ENCODE measurements at regions not wholly inside any gene's neighbourhood (a gene's known extent, or its start where the extent isn't known, plus 50 kb on each side); places are given as distances from the start of the nearest gene placed in this dataset.

DNA sequence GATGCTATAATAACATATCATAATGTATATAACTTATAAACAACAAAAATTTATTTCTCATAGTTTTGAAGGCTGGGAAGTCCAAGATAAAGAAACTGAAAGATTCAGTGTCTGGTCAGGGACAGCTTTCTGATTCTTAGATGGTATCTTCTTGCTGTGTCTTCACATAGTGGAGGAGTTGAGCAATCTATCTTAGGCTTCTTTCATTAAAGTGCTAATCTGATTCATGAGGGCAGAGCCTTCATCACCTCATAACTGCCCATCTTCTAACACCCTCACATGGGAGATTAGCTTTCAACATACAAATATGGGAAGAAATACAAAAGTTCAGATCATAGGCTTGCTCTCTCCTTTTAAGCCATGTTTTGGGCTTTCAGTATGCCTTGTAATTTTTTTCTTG is 774.8 kb upstream of the EPHA6 start (continued):
- TF ChIP-seq NR2C2 (CRISPR knock-in tag; IDR thresholded peaks at IDR 0.05): no peak
- no peak for TF ChIP-seq NR2C2 (tag; IDR thresholded peaks at IDR 0.05)
- TF ChIP-seq, protein P1, sequence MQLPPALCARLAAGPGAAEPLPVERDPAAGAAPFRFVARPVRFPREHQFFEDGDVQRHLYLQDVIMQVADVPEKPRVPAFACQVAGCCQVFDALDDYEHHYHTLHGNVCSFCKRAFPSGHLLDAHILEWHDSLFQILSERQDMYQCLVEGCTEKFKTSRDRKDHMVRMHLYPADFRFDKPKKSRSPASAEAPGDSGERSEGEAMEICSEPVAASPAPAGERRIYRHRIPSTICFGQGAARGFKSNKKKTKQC (CRISPR knock-in tag; IDR thresholded peaks at IDR 0.05): no peak
- no peak for TF ChIP-seq SREBF2 (CRISPR knock-in tag; IDR thresholded peaks at IDR 0.05)

DNA sequence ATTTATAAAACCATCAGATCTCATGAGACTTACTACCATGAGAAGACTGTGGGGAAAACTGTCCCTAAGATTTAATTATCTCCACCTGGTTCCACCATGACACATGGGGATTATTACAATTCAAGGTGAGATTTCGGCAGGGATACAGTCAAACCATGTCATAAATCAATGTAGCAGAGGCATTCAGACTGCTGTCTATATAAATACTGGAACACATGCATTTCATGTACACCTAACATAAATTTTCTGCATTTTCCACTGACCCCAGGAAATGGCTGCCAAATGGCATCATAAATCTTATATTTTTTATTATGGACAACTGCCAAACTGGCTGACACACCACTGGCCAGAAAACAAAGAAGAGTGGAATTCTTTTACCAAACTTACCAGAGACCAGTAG is 755.1 kb upstream of the EPHA6 start:
- Histone ChIP-seq H2AFZ (ENCODE audit: low read depth, low read length) (no peak overlapping the region), H3K36me3 (ENCODE audit: control insufficient read depth, insufficient read depth, low read length) (no peaks in the 10 kb centered on the region), H3K79me2 (ENCODE audit: control insufficient read depth, insufficient read depth, low read length) (no peaks in the 10 kb centered on the region), H3K27me3 (ENCODE audit: control insufficient read depth in 2 of 2, insufficient read depth in 2 of 2, low read length in 2 of 2) (no peaks in the 10 kb centered on the region), H3K4me3 (no peak overlapping the region), H3K27ac (ENCODE audit: extremely low read depth, low read depth, low read length) (no peak overlapping the region), H3K9me1 (ENCODE audit: control insufficient read depth, insufficient read depth, low read length) (no peaks in the 10 kb centered on the region), H4K20me1 (replicated peaks; ENCODE audit: control insufficient read depth, insufficient read depth, low read length) (no peaks in the 10 kb centered on the region), H3K4me1 (replicated peaks in 1 of 2; ENCODE audit: control insufficient read depth in 2 of 2, insufficient read depth in 2 of 2, low read length in 2 of 2) (no peaks in the 10 kb centered on the region), H3K9ac (ENCODE audit: insufficient read depth in 1 of 2, low read depth in 2 of 2, low read length in 2 of 2) (no peak overlapping the region), H3K4me2 (ENCODE audit: insufficient read depth, low read length) (no peak overlapping the region), H3K9me3 (replicated peaks; ENCODE audit: control insufficient read depth, insufficient read depth, low read depth, low read length) (no peaks in the 10 kb centered on the region)
- ATAC-seq: no peak
- CTCF ChIA-PET (ENCODE audit: low intra/inter-chr PET ratio): no interaction called here
- POLR2A ChIA-PET: no interaction called here
- intact Hi-C loops (cut with micrococcal nuclease) (no loop called here), in situ Hi-C loops (cut with MboI) (no loop called here)
- 0% methylated on average over 1 of the region's 1 CpG for WGBS (ENCODE audit: insufficient coverage, low coverage, missing lambda C conversion rate)
- no TSS peak for BruUV-seq (replicated peaks)
- DNase-seq (ENCODE audit: extremely low read depth in 1 of 4, low spot score in 3 of 4): no peak
- FAIRE-seq: no peak
- TF ChIP-seq CREBBP (IDR thresholded peaks at IDR 0.05; ENCODE audit: low read depth, low read length): no peak

DNA sequence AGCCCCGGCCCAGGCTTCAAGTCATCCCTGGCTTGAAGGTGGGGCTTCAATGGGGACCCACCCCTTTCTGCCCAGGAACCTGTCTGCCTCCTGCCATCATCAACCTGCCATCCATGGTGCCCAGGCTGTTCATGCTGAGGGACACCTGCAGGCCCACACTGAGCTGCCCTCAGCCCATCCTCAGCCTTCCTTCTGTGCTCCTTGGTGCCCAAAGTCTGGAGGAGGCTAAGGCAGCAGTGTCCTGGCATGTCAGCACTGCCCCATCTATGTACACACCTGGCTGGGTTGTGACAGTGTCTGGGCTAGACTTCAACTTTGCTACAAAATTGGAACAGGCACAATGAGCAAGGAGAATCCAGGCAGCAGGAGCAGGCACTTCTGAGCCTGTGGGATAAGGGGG is 745.3 kb upstream of the EPHA6 start:
- TF ChIP-seq GATA2 (CRISPR knock-in tag; IDR thresholded peaks at IDR 0.05) (no peak), ZNF324 (CRISPR knock-in tag; IDR thresholded peaks at IDR 0.05) (no peak)
- TF ChIP-seq, protein P2, sequence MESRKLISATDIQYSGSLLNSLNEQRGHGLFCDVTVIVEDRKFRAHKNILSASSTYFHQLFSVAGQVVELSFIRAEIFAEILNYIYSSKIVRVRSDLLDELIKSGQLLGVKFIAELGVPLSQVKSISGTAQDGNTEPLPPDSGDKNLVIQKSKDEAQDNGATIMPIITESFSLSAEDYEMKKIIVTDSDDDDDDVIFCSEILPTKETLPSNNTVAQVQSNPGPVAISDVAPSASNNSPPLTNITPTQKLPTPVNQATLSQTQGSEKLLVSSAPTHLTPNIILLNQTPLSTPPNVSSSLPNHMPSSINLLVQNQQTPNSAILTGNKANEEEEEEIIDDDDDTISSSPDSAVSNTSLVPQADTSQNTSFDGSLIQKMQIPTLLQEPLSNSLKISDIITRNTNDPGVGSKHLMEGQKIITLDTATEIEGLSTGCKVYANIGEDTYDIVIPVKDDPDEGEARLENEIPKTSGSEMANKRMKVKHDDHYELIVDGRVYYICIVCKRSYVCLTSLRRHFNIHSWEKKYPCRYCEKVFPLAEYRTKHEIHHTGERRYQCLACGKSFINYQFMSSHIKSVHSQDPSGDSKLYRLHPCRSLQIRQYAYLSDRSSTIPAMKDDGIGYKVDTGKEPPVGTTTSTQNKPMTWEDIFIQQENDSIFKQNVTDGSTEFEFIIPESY (CRISPR knock-in tag; IDR thresholded peaks at IDR 0.05): no peak
- Histone ChIP-seq H3K9me3 (replicated peaks; ENCODE audit: control insufficient read depth, insufficient read depth, low read depth, low read length) (no peaks in the 10 kb centered on the region), H3K4me1 (replicated peaks in 1 of 2; ENCODE audit: control insufficient read depth in 2 of 2, insufficient read depth in 2 of 2, low read length in 2 of 2) (no peaks in the 10 kb centered on the region), H3K4me3 (no peak overlapping the region), H2AFZ (ENCODE audit: low read depth, low read length) (no peak overlapping the region), H3K27me3 (ENCODE audit: control insufficient read depth in 2 of 2, insufficient read depth in 2 of 2, low read length in 2 of 2) (no peaks in the 10 kb centered on the region), H3K9me1 (ENCODE audit: control insufficient read depth, insufficient read depth, low read length) (no peaks in the 10 kb centered on the region), H3K9ac (ENCODE audit: insufficient read depth in 1 of 2, low read depth in 2 of 2, low read length in 2 of 2) (no peak overlapping the region), H3K27ac (ENCODE audit: extremely low read depth, low read depth, low read length) (no peak overlapping the region), H3K4me2 (ENCODE audit: insufficient read depth, low read length) (no peak overlapping the region), H3K36me3 (ENCODE audit: control insufficient read depth, insufficient read depth, low read length) (no peaks in the 10 kb centered on the region), H3K79me2 (ENCODE audit: control insufficient read depth, insufficient read depth, low read length) (no peaks in the 10 kb centered on the region), H4K20me1 (replicated peaks; ENCODE audit: control insufficient read depth, insufficient read depth, low read length) (no peaks in the 10 kb centered on the region)
- POLR2A ChIA-PET: no interaction called here
- DNase-seq (ENCODE audit: extremely low read depth in 1 of 4, low spot score in 3 of 4) (no peak), ATAC-seq (no peak), FAIRE-seq (no peak)
- intact Hi-C loops (cut with micrococcal nuclease): no loop called here
- CTCF ChIA-PET (ENCODE audit: low intra/inter-chr PET ratio): no interaction called here
- BruUV-seq (replicated peaks): no TSS peak
- WGBS (ENCODE audit: insufficient coverage, low coverage, missing lambda C conversion rate): no CpG with 5 or more reads among the region's 1 CpG
- in situ Hi-C loops (cut with MboI): no loop called here

Measured in K562 (cell line).